ENCODE measurements at regions not wholly inside any gene's neighbourhood (a gene's known extent, or its start where the extent isn't known, plus 50 kb on each side); places are given as distances from the start of the nearest gene placed in this dataset.
"Not testable (repeated sequence)": the region's sequence is repeated elsewhere in the genome, so short reads cannot be mapped to it uniquely, and the experiment has no call there.

GRCh38 chr6:43997990-43998585 lies 129.2 kb downstream of the MRPL14 start:
- not testable (repeated sequence) for TF ChIP-seq CTCF, POLR2AphosphoS5, EP300 (IDR thresholded peaks at IDR 0.05)
